ENCODE measurements at regions not wholly inside any gene's neighbourhood (a gene's known extent, or its start where the extent isn't known, plus 50 kb on each side); places are given as distances from the start of the nearest gene placed in this dataset.

DNA sequence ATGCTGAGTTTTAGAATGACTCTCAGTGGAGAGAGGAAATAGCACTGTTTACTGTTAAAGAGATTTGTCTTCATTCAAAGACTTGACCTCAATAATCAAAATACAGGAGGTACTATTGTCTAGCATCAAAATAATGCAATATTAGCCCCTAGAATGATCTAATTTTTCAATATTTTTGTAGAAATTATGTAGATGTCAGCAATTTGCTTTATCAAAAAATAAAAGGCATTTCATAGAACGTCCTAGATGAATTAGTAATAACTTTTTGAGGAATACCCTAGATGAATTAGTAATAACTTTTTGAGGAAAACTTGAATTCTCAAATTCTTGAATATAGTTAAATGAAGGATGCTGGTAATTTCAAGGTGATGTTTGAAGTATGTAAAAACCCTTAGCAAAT, 1252.1 kb upstream of the CADM2 start:
- DNase-seq (ENCODE audit: low spot score) = no peak
- no peak for TF ChIP-seq CTCF (IDR thresholded peaks at IDR 0.05; ENCODE audit: extremely low read depth, missing control alignments)

GRCh38 chr3:83715307-83715706, 1243.5 kb upstream of the CADM2 start:
- no peak for TF ChIP-seq CTCF (IDR thresholded peaks at IDR 0.05; ENCODE audit: extremely low read depth, missing control alignments)
- DNase-seq (ENCODE audit: low spot score) = no peak

DNA sequence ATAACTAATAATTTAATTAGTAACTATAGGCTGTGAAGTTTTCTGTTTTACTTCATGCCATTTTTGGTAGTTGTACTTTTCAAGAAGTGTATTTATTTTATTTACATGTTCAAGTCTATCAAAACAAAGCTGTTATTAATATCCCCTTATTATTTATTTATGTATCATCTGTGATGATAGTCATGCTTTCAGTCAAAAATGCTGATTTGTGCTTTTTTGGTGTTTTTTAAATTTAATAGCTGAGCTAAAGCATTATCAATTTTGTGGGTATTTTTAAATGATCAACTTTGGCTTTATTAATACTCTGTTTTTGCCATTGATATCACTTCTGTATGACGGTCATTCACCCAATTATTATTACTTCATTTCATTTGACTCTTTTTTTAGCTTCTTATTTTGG, 1229.2 kb upstream of the CADM2 start:
- DNase-seq (ENCODE audit: low spot score) = no peak
- TF ChIP-seq CTCF (IDR thresholded peaks at IDR 0.05; ENCODE audit: extremely low read depth, missing control alignments) = no peak

DNA sequence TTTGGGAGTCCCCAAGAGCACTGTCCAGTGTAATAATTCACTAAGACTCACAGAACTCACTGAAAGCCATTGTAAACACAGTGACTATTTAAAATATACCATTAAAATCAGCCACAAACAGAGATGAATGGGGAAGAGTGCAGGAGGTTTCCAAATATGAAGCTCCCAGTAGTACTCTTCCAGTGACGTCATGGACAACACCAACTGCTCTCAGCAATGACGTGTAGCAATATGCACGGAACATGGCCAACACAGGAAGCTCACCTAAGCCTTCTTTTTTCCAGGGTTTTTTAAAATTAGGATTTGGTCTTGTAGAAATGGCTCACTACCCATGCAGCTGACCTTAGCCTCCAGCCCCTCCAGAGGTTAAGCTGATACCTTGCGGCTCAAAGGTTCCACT, 1224.1 kb upstream of the CADM2 start:
- no peak for DNase-seq (ENCODE audit: low spot score)
- TF ChIP-seq CTCF (IDR thresholded peaks at IDR 0.05; ENCODE audit: extremely low read depth, missing control alignments) = no peak

DNA sequence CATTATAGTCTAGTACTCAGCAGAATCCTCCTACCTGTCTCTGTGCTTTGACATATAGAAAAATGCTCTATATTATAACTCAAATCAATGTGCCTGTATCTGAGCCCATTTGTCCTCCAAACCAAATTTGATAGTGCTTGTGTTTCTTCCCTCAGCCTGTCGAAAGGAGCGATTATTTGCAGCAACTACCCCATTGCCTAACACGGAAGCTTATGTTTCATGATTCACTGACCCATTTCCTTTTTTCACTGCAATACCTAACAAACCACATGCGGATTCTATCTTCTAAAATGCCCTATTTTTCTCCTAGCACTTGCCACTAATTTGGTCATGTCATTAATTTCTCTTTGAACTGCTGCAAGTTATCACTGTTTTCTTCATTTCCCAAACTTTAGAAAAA, 1220.6 kb upstream of the CADM2 start:
- TF ChIP-seq CTCF (IDR thresholded peaks at IDR 0.05; ENCODE audit: extremely low read depth, missing control alignments) = no peak
- DNase-seq (ENCODE audit: low spot score) = no peak

- TF ChIP-seq CTCF (IDR thresholded peaks at IDR 0.05; ENCODE audit: extremely low read depth, missing control alignments) = no peak
- DNase-seq (ENCODE audit: low spot score) = no peak
These were observed 1218.3 kb upstream of the CADM2 start for GRCh38 chr3:83740504-83740903.

DNA sequence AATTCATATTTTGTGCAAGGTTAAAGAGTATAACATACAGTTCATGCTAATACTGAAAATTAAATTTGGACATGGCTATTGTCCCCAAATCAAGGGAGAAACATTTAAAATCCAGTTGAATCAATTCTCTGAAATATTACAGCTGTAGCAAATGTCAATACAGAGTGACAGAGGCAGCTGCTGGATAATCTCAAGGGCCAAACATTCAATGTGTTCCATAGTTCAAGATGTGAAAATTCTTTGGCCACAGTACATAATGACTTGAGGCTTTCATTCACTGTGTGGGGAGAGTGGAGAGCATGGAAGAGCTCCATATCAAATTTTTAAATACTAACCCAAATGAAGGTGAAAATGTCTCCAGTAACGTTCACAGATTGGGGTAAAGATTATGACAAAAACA, 1192.8 kb upstream of the CADM2 start:
- TF ChIP-seq CTCF (IDR thresholded peaks at IDR 0.05; ENCODE audit: extremely low read depth, missing control alignments) = no peak
- DNase-seq (ENCODE audit: low spot score) = no peak
